ENCODE measurements at regions not wholly inside any gene's neighbourhood (a gene's known extent, or its start where the extent isn't known, plus 50 kb on each side); places are given as distances from the start of the nearest gene placed in this dataset.
"Not testable (repeated sequence)": the region's sequence is repeated elsewhere in the genome, so short reads cannot be mapped to it uniquely, and the experiment has no call there.

DNA sequence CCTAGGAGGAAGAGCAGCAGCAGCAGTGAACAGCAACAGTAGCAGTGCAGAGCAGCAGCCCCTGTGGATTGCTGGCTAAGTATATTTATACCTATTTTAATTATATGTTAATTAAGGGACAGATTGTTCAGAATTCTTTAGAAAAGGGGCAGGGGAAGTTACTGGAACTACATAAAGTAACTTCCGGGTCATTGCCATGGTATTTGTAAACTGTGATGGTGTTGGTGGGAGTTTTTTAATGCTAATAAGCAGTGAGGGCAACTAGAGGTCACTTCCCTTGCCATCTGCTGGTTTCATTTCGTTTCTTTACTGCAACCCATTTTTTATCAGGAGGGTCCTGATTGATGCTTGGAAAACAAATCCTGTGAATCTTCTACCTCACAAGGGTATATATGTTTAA, 229.8 kb upstream of the PODXL start:
- no peak for FAIRE-seq
- TF ChIP-seq POLR2AphosphoS5 (IDR thresholded peaks at IDR 0.05; ENCODE audit: low read depth, low read length) (no peak), SPI1 (IDR thresholded peaks at IDR 0.05; ENCODE audit: low read depth, low read length) (no peak), POLR2A (IDR thresholded peaks at IDR 0.05; ENCODE audit: low read depth, low read length) (no peak), POU2F2 (IDR thresholded peaks at IDR 0.05; ENCODE audit: low read depth, low read length) (no peak), PAX5 (IDR thresholded peaks at IDR 0.05; ENCODE audit: insufficient read depth, low read length, severe bottlenecking) (no peak), TAF1 (IDR thresholded peaks at IDR 0.05; ENCODE audit: low read depth, low read length) (no peak)

DNA sequence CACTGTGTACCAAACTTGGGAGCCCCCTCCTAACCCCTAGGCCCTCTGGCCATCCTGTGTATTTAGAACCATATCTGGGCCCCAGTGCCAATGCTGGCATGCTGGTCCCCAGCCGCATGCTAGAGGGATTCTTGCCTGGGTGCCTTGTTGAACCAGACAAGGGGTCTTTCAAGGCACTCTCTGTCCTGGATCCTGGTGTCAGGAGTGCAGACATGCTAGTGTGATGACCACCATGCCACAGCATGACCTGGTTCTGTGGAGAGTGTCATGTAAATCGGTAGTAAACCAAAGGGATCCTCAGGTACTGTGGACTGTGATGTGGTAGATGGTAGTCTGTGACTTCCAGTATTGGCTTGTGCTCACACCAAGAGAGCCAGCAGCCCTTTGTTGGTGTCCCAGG, 222.2 kb upstream of the PODXL start:
- DNase-seq (ENCODE audit: insufficient read length, low spot score): no peak
- TF ChIP-seq PAX5 (IDR thresholded peaks at IDR 0.05; ENCODE audit: insufficient read depth, low read length, severe bottlenecking) (no peak), TAF1 (IDR thresholded peaks at IDR 0.05; ENCODE audit: low read depth, low read length) (no peak), POLR2A (IDR thresholded peaks at IDR 0.05; ENCODE audit: low read depth, low read length) (no peak), SPI1 (IDR thresholded peaks at IDR 0.05; ENCODE audit: low read depth, low read length) (no peak), POLR2AphosphoS5 (IDR thresholded peaks at IDR 0.05; ENCODE audit: low read depth, low read length) (no peak), POU2F2 (IDR thresholded peaks at IDR 0.05; ENCODE audit: low read depth, low read length) (no peak)
- no peak for FAIRE-seq

More for the DNA sequence above, 229.8 kb upstream of the PODXL start:
- no peak for DNase-seq (ENCODE audit: insufficient read length, low spot score)

DNA sequence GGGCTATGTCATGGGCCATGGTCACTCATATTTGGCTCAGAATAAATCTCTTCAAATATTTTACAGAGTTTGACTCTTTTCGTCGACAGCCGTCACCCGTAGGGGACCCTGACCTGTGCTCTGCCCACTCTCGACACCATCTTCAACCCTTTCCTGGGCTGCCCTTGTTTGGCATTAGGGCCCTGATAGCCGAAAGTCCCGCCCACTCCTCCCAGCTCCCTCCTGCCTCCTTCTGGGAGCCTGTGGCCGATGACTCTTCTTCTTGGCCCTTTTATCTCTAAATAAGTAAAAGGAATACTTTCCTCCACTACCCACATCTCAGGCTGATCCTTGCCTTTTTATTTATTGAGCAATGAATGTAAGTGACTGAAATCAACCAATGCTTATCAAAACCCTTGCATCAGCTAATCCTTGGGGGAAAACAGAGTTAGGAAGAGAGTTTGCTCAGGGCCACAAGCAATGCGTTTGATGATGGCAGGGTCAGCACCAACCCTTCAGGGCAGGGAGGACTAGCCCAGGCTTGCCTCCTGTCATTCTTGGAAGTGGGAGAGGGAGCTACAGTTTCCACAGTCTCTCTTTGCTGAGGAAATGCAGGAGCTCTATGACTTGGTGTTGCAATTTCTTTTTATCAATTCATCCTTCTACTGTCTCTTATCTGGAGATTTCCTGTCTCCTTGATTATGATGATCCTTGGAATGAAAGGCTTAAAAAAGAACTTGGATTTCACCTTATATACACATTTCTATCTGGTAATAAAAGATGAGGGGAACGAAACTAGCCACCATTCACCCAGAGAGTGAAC, 218.2 kb upstream of the PODXL start:
- TF ChIP-seq SPI1 (IDR thresholded peaks at IDR 0.05; ENCODE audit: low read depth, low read length) (no peak), POU2F2 (IDR thresholded peaks at IDR 0.05; ENCODE audit: low read depth, low read length) (no peak), POLR2A (IDR thresholded peaks at IDR 0.05; ENCODE audit: low read depth, low read length) (no peak), POLR2AphosphoS5 (IDR thresholded peaks at IDR 0.05; ENCODE audit: low read depth, low read length) (no peak), TAF1 (IDR thresholded peaks at IDR 0.05; ENCODE audit: low read depth, low read length) (no peak), PAX5 (IDR thresholded peaks at IDR 0.05; ENCODE audit: insufficient read depth, low read length, severe bottlenecking) (no peak)
- FAIRE-seq (no peak), DNase-seq (ENCODE audit: insufficient read length, low spot score) (no peak)

DNA sequence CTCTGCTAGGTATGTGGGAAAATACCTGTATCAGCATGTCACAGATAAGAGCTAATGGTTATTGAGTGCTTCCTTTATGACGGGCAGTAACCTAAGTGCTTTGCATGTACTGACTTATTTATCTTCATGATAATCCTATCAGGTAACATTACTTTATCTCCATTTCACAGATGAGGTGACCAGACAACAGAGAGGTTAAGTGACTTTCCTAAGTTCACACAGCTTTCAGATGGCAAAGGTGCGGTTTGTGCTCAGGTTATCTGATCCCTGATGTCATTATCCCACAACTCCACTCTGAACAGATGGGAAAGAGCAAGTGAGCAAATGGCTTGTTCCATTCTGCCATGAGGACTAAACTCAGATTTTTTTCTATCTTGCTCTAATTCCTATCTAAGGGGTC, 217.0 kb upstream of the PODXL start:
- FAIRE-seq (no peak), DNase-seq (ENCODE audit: insufficient read length, low spot score) (no peak)
- TF ChIP-seq POU2F2 (IDR thresholded peaks at IDR 0.05; ENCODE audit: low read depth, low read length) (no peak), PAX5 (IDR thresholded peaks at IDR 0.05; ENCODE audit: insufficient read depth, low read length, severe bottlenecking) (no peak), TAF1 (IDR thresholded peaks at IDR 0.05; ENCODE audit: low read depth, low read length) (no peak), POLR2A (IDR thresholded peaks at IDR 0.05; ENCODE audit: low read depth, low read length) (no peak), SPI1 (IDR thresholded peaks at IDR 0.05; ENCODE audit: low read depth, low read length) (no peak), POLR2AphosphoS5 (IDR thresholded peaks at IDR 0.05; ENCODE audit: low read depth, low read length) (no peak)

DNA sequence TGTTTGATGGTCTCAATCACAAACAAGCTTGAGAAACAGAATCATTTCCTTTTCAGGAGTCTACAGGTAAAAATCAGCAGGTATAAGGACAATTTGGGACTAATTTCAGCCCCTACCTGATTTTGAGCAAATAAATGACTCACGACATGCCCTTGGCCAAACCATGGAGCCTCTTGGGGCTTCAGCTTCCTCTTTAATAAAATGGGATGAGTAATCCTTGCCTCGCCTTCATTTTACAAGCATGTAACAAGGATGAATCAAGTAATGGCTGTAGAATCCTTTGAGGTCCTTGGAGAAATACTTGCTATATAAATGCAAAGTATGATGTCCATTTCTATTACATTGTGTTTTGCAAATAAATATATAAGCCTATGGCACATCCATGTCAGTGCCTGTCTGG, 212.8 kb upstream of the PODXL start:
- no peak for FAIRE-seq
- no peak for TF ChIP-seq POU2F2 (IDR thresholded peaks at IDR 0.05; ENCODE audit: low read depth, low read length)
- TF ChIP-seq POLR2AphosphoS5 (IDR thresholded peaks at IDR 0.05; ENCODE audit: low read depth, low read length): no peak
- TF ChIP-seq PAX5 (IDR thresholded peaks at IDR 0.05; ENCODE audit: insufficient read depth, low read length, severe bottlenecking): no peak
- no peak for TF ChIP-seq TAF1 (IDR thresholded peaks at IDR 0.05; ENCODE audit: low read depth, low read length)
- TF ChIP-seq SPI1 (IDR thresholded peaks at IDR 0.05; ENCODE audit: low read depth, low read length): no peak
- no peak for TF ChIP-seq POLR2A (IDR thresholded peaks at IDR 0.05; ENCODE audit: low read depth, low read length)
- no peak for DNase-seq (ENCODE audit: insufficient read length, low spot score)

DNA sequence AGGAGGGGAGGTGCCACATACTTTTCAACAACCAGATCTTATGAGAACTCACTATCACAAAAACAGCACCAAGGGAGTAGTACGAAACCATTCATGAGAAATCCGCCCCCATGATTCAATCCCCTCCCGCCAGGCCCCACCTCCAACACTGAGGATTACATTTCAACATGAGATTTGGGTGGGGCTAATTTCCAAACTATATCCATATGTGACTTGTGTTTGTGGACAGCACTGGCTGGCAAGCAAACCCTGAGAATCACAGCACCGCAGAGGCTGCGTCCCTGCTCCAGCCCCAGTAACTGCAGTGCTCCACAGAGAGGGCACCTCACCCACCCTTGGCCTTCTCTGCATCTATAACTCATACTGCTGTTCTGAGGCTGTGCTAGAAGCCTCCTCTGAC, 211.2 kb upstream of the PODXL start:
- TF ChIP-seq POLR2A (IDR thresholded peaks at IDR 0.05; ENCODE audit: low read depth, low read length) (no peak), POLR2AphosphoS5 (IDR thresholded peaks at IDR 0.05; ENCODE audit: low read depth, low read length) (no peak), SPI1 (IDR thresholded peaks at IDR 0.05; ENCODE audit: low read depth, low read length) (no peak), TAF1 (IDR thresholded peaks at IDR 0.05; ENCODE audit: low read depth, low read length) (no peak), PAX5 (IDR thresholded peaks at IDR 0.05; ENCODE audit: insufficient read depth, low read length, severe bottlenecking) (no peak), POU2F2 (IDR thresholded peaks at IDR 0.05; ENCODE audit: low read depth, low read length) (no peak)
- FAIRE-seq: no peak
- no peak for DNase-seq (ENCODE audit: insufficient read length, low spot score)

DNA sequence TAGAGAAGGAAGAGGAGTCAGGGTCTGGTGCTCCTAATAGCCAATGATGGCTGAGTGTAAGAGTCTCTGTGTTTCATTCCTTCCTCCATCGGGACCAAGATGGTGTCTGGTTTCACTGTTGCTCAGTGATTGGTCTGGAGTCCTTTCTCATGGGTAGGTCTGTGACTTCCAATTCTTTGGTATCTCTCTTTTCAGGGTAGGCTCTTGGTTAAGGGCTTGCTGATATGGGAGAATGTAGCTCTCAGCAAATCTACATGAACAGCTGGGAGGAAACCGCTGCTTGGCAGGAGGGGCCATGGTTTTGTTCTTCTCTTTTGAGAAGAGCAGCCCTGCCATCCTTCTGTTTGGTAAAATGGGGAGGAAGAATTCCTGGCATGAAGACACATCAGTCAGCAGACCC, 209.1 kb upstream of the PODXL start:
- no peak for TF ChIP-seq TAF1 (IDR thresholded peaks at IDR 0.05; ENCODE audit: low read depth, low read length)
- no peak for TF ChIP-seq POLR2A (IDR thresholded peaks at IDR 0.05; ENCODE audit: low read depth, low read length)
- no peak for TF ChIP-seq POU2F2 (IDR thresholded peaks at IDR 0.05; ENCODE audit: low read depth, low read length)
- TF ChIP-seq POLR2AphosphoS5 (IDR thresholded peaks at IDR 0.05; ENCODE audit: low read depth, low read length): no peak
- TF ChIP-seq SPI1 (IDR thresholded peaks at IDR 0.05; ENCODE audit: low read depth, low read length): no peak
- FAIRE-seq (no peak), DNase-seq (ENCODE audit: insufficient read length, low spot score) (no peak)

DNA sequence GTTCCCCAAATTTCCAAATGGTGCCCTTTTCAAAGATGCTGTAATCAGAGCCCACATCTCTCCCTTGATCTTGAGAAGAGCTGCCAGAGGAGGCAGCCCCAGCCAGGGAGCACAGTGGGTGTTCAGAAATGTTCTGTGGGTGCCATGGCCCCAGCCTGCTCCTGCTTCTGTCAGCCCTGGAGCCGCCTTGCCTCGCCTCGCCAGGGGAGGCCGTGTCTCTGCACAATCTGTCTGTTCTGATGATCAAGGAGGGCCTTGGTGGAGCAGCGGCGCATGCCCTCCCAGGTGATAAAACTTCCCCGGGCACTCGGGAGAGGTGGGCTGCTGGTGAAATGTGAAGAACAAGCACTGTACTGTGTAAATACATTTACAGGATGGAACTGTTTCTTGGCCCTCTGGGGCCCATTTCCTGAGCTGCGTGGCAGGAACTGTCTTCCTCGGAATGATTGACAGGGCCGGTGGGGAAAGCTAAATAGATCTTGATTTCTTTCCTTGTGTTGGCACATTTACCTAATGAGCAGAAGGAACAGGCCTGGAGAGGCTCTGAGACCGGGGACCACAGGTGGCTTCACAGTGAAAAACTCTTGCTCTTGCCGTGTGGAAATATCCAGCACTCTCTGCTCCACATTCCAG, 207.8 kb upstream of the PODXL start:
- DNase-seq (ENCODE audit: insufficient read length, low spot score) (no peak), FAIRE-seq (no peak)
- TF ChIP-seq TAF1 (IDR thresholded peaks at IDR 0.05; ENCODE audit: low read depth, low read length): no peak
- TF ChIP-seq PAX5 (IDR thresholded peaks at IDR 0.05; ENCODE audit: insufficient read depth, low read length, severe bottlenecking): no peak
- no peak for TF ChIP-seq POLR2AphosphoS5 (IDR thresholded peaks at IDR 0.05; ENCODE audit: low read depth, low read length)

DNA sequence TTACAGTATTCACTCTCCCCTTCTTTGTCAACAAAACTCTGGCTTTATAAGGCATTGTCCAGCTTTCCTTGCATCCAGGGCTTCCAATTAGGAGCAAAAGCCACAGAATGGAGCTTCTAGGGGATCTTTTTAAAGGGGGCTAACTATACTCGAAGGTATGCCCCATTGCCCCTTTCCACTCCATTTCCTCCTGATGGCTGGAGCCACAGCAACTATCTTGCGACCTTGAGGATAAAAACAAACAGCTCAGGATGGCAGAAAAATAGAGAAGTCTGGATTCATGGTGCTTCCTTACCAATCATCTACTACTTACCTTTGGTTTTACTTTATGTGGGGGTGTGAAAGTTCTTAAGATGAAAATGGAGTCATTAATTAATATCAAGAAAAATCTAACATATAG, 206.3 kb upstream of the PODXL start:
- no peak for DNase-seq (ENCODE audit: insufficient read length, low spot score)
- no peak for TF ChIP-seq POLR2A (IDR thresholded peaks at IDR 0.05; ENCODE audit: low read depth, low read length)
- TF ChIP-seq POLR2AphosphoS5 (IDR thresholded peaks at IDR 0.05; ENCODE audit: low read depth, low read length): no peak
- TF ChIP-seq TAF1 (IDR thresholded peaks at IDR 0.05; ENCODE audit: low read depth, low read length): no peak
- no peak for TF ChIP-seq PAX5 (IDR thresholded peaks at IDR 0.05; ENCODE audit: insufficient read depth, low read length, severe bottlenecking)
- no peak for TF ChIP-seq SPI1 (IDR thresholded peaks at IDR 0.05; ENCODE audit: low read depth, low read length)
- TF ChIP-seq POU2F2 (IDR thresholded peaks at IDR 0.05; ENCODE audit: low read depth, low read length): no peak
- no peak for FAIRE-seq

DNA sequence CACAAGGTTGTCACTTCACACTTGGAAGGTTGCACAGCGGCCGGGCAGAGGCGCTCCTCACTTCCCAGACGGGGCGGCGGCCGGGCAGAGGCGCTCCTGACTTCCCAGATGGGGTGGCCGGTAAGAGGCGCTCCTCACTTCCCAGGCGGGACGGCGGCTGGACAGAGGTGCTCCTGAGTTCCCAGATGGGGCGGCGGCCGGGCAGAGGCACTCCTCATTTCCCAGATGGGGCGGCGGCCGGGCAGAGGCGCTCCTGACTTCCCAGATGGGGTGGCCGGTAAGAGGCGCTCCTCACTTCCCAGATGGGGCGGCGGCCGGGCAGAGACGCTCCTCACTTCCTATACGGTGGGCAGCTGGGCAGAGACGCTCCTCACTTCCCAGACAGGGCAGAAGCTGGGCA, 199.4 kb upstream of the PODXL start:
- not testable (repeated sequence) for FAIRE-seq; DNase-seq (ENCODE audit: insufficient read length, low spot score)
